ENCODE measurements at regions not wholly inside any gene's neighbourhood (a gene's known extent, or its start where the extent isn't known, plus 50 kb on each side); places are given as distances from the start of the nearest gene placed in this dataset.

DNA sequence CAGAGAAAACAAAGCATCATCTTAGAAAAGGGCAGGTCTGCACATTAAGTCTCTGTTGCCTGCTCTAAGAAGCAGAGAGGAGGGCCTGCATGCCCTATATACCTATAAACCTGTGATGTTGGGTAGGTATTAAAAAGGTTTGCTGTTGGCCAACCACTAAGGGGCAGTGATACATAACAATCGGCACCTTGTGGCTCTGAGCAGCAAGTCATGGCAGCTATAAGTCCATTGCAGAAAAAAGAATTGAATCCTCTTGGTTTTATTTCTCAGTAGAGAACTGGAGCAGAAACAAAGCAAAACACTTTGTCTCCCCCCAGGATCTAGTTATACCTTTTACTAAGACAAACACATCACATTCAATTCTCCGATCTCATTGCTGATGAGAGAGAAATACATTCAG lies 1364.4 kb downstream of the STIM2 start:
- intact Hi-C loops (cut with DNase I, micrococcal nuclease), result no loop called here
- Histone ChIP-seq H3K4me1 (ENCODE audit: low read depth) (no peaks in the 10 kb centered on the region), H3K9me3 (no peaks in the 10 kb centered on the region), H3K4me3 (no peak overlapping the region), H3K36me3 (ENCODE audit: low read depth) (no peaks in the 10 kb centered on the region)
- DNase-seq (no peak), ATAC-seq (no peak)
- TF ChIP-seq, protein P1, sequence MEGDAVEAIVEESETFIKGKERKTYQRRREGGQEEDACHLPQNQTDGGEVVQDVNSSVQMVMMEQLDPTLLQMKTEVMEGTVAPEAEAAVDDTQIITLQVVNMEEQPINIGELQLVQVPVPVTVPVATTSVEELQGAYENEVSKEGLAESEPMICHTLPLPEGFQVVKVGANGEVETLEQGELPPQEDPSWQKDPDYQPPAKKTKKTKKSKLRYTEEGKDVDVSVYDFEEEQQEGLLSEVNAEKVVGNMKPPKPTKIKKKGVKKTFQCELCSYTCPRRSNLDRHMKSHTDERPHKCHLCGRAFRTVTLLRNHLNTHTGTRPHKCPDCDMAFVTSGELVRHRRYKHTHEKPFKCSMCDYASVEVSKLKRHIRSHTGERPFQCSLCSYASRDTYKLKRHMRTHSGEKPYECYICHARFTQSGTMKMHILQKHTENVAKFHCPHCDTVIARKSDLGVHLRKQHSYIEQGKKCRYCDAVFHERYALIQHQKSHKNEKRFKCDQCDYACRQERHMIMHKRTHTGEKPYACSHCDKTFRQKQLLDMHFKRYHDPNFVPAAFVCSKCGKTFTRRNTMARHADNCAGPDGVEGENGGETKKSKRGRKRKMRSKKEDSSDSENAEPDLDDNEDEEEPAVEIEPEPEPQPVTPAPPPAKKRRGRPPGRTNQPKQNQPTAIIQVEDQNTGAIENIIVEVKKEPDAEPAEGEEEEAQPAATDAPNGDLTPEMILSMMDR (IDR thresholded peaks at IDR 0.05), result no peak

DNA sequence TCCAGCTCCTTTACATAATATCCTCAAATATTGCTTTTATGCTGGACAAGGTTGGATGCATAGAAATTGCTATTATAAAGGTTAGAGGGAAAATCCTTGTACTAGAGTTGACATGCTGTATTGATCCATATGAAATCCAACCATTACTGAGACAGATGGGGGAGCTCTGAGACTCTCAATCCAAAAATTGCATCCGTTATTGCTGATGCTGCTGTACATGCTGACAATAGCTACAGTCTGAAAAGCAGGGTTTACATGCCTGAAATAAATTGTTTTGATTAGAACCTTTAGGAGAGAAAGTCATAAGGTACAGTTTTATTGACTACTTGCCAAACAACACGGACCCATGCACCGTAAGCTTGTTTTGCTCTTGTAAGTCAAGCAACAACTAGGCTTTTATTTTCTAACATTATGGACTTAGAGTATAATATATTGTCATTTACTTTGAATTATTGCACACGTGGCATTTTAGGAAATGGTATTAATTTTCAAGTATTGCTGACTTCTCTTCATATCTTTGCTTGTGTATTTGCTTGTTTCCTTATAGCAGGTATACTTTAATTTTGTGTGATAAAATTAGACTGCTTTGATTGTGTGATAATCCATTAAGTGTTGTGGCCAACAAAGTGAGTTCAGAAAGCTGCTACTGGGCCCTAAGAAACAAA lies 1365.2 kb downstream of the STIM2 start:
- Histone ChIP-seq H3K36me3 (ENCODE audit: low read depth) (no peaks in the 10 kb centered on the region), H3K9me3 (no peaks in the 10 kb centered on the region), H3K4me1 (ENCODE audit: low read depth) (no peaks in the 10 kb centered on the region), H3K4me3 (no peak overlapping the region)
- intact Hi-C loops (cut with DNase I, micrococcal nuclease), result no loop called here
- ATAC-seq, result no peak
- TF ChIP-seq, protein P1 (IDR thresholded peaks at IDR 0.05), result no peak
- no peak for DNase-seq

DNA sequence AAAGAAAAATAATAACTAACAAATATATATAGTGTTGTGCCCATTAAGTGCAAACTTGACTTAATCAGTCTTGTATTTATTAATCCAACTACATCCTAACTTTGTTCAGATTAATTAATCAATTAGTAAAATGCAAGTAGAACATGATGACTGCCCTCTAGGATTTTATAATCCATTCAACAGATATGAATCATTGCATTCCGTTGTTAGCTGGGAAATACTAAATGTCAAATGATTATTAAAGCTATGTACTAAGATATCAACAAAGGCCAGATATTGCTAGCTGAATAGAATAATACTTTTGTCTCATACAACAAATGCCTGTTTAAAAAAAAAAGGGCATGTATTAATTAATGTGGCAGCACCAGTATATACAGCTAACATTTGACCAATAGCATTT lies 1366.3 kb downstream of the STIM2 start:
- no peak for DNase-seq
- intact Hi-C loops (cut with DNase I, micrococcal nuclease), result no loop called here
- H3K9me3 ChIP-seq, result no peaks in the 10 kb centered on the region
- H3K4me1 ChIP-seq (ENCODE audit: low read depth), result no peaks in the 10 kb centered on the region
- H3K4me3 ChIP-seq, result no peak overlapping the region
- no peak for ATAC-seq
- TF ChIP-seq, protein P1 (IDR thresholded peaks at IDR 0.05), result no peak
- H3K36me3 ChIP-seq (ENCODE audit: low read depth), result no peaks in the 10 kb centered on the region

DNA sequence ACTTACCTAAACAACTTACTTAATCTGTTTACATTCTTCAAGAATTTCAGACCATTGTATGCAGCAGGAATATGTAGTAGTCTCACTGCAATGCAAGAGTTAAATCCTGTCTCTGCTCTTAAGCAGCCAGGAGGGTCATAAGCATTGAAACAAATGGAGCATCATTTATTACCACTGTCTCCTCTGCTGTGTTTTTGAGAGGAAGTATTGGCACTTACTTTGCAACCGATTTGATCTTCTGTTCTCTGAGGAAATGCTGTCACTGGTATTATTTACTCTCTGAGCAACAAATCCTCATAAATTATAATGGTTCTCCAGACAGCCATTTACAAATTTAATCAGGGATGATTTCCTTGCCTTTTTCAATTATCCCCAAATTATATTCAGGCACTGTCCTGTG lies 1367.1 kb downstream of the STIM2 start:
- TF ChIP-seq, protein P1 (IDR thresholded peaks at IDR 0.05), result no peak
- Histone ChIP-seq H3K4me3 (no peak overlapping the region), H3K9me3 (no peaks in the 10 kb centered on the region), H3K4me1 (ENCODE audit: low read depth) (no peaks in the 10 kb centered on the region), H3K36me3 (ENCODE audit: low read depth) (no peaks in the 10 kb centered on the region)
- intact Hi-C loops (cut with DNase I, micrococcal nuclease), result no loop called here
- no peak for DNase-seq
- no peak for ATAC-seq

DNA sequence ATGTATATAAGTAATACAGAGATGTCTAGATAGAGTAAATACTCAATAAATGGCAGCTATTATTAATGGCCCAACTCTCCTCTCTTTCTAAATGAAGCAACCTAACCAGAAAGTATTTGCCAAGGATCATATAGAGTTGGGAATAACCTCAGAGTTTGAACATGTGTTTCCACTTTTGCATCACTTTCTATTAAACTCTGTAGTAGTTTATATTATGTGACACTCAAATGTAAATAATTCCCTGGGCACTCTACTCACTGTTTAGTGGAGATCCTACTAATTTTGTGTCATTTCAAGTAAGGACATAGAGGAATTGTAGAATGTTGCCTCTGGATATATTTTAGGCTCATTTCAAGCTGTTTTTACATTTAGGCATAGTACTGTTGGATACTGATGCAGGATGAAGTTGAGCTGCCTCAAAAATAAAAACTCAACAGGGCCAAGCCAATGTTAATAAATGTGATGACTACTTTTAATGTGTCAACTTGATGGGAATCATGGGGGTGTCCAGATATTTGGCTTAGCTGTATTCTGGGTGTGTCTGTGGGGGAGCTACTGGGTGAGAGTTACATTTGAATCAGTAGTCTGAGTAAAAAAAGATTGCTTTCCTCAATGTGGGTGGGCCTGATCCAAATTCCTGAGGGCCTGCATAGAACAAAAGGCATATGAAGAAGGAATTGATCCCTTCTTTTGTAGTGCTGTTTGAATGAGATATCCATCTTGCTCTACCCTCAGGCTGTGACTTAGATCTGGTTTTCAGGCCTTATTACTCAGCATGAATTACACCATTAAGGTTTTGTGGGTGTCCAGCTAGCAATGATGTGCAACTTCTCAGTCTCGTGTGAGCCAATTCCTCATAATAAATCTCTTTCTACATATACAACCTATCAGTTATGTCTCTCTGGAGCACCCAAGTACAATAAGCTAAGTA lies 1368.2 kb downstream of the STIM2 start:
- no peaks in the 10 kb centered on the region for H3K4me1 ChIP-seq (ENCODE audit: low read depth)
- TF ChIP-seq, protein P1 (IDR thresholded peaks at IDR 0.05), result no peak
- no peak overlapping the region for H3K4me3 ChIP-seq
- no peaks in the 10 kb centered on the region for H3K36me3 ChIP-seq (ENCODE audit: low read depth)
- DNase-seq (no peak), ATAC-seq (no peak)
- H3K9me3 ChIP-seq, result no peaks in the 10 kb centered on the region
- intact Hi-C loops (cut with DNase I, micrococcal nuclease), result no loop called here

All from mucosa of descending colon (tissue), 3 donors.